Heart left ventricle (tissue), 16 donors: ENCODE measurements at regions not wholly inside any gene's neighbourhood (a gene's known extent, or its start where the extent isn't known, plus 50 kb on each side); places are given as distances from the start of the nearest gene placed in this dataset.

Experiments
- ATAC-seq, 4 donors: fragments of 200-7000 bp; cut with Tn5 transposase; one replicate each; pipeline ENCODE4 v1.9.1; 2020 to 2022; ENCODE audit warnings: moderate library complexity in 4 of 4, mild to moderate bottlenecking in 3 of 4, moderate number of reproducible peaks in 1 of 4
- DNase-seq, 5 donors: peaks; one replicate each; pipeline ENCODE4 v3.0.0-alpha.2; 2020
- H3K27ac ChIP-seq, 12 donors: fragments of 200-600 bp; sonication (generic) in 4 of 12; one replicate each; pipeline versions ENCODE4 v1.5.0 to v1.8.0; 2016 to 2022; ENCODE audit warnings: mild to moderate bottlenecking in 2 of 12
- H3K27me3 ChIP-seq, 9 donors: fragments of 200-600 bp; sonication (generic) in 2 of 9; one replicate each; pipeline versions ENCODE4 v1.5.1 to v1.8.0; 2016 to 2022; ENCODE audit warnings: mild to moderate bottlenecking in 3 of 9
- H3K36me3 ChIP-seq, 9 donors: fragments of 200-600 bp; sonication (generic) in 2 of 9; one replicate each; pipeline versions ENCODE4 v1.5.0 to v1.8.0; 2018 to 2022; ENCODE audit warnings: mild to moderate bottlenecking in 2 of 9
- H3K4me1 ChIP-seq, 12 donors: fragments of 200-600 bp; sonication (generic) in 4 of 12; one replicate each; pipeline versions ENCODE4 v1.5.0 to v1.8.0; 2016 to 2022; ENCODE audit warnings: mild to moderate bottlenecking in 3 of 12
- H3K4me3 ChIP-seq, 12 donors: fragments of 200-600 bp; sonication (generic) in 4 of 12; one replicate each; pipeline versions ENCODE4 v1.5.0 to v1.8.0; 2017 to 2022; ENCODE audit warnings: mild to moderate bottlenecking in 9 of 12, moderate library complexity in 4 of 12
- H3K9me3 ChIP-seq, 12 donors: fragments of 200-600 bp; sonication (generic) in 4 of 12; one replicate each; pipeline versions ENCODE4 v1.5.0 to v1.8.0; 2016 to 2022; ENCODE audit warnings: mild to moderate bottlenecking in 1 of 12
- POLR2A ChIP-seq, 2 donors: fragments of 450-650 bp; IDR thresholded peaks; one replicate each; pipeline ENCODE4 v1.6.1; 2017; ENCODE audit warnings: antibody characterized with exemption in 2 of 2, mild to moderate bottlenecking in 2 of 2, moderate library complexity in 2 of 2
- WGBS, 4 donors: extraction: QIAGEN DNeasy Blood & Tissue Kit in 2 of 4; methylation state at CpG; one replicate each; pipeline versions ENCODE4 v1.1.5 to v1.1.7; 2013 to 2018; 5-methylcytosine and 5-hydroxymethylcytosine counted together
- intact Hi-C, 10 donors: fragments of 100-400 bp; cut with DNase I; formaldehyde crosslinking; loops; one replicate each; pipeline versions ENCODE4 v1.11.1 to v1.14.2; 2022
- TF ChIP-seq, protein P1 (sequence below), 12 donors: fragments of 200-600 bp; sonication (generic) in 4 of 12; IDR thresholded peaks; one replicate each; pipeline versions ENCODE4 v1.5.0 to v1.8.0; 2018 to 2022; ENCODE audit warnings: antibody characterized with exemption in 12 of 12, mild to moderate bottlenecking in 5 of 12
- donor health status: ischemic (EF 13 %, LVEDD 7.1; RV severe dilation, severe dysfunction).
- donor health status: healthy with polysubstance abuse.
- donor health status: DM: no; HTN: yes; CAD: no.
- donor health status: DM: no; HTN: no; CAD: no.
- donor health status: ischemic (EF 25% LVEDD 6.9; RV normal size, moderate dysfunction).
- donor health status: ischemic (EF 25% LVEDD 5.7; RV mildly dilated, moderate dysfunction).
- donor health status: healthy.
- donor health status: DM: yes; HTN: yes; CAD: no.
- donor health status: ischemic (EF 35%, LVEDD 5.7; RV mildly dilated, moderate dysfunction).
- donor health status: nonischemic (EF 11% LVEDD 7.7; RV severe dilation, severe dysfunction).
- donor health status: DM: yes; HTN: yes; CAD: no.
- donor health status: PGD.
- donor health status: ischemic (EF 29% LVEDD 5.4; RV normal size, mild dysfunction).
- donor health status: nonischemic (EF 23%, LVEDD 6.1; RV moderate dilation, normal function).

GRCh38 chrX:131795442-131796229 lies 227.5 kb upstream of the STK26 start:
- Histone ChIP-seq H3K36me3 (no peaks in the 10 kb centered on the region), H3K9me3 (no peaks in the 10 kb centered on the region), H3K4me1 (peaks cover 0 to 10% (median 0%) of the 10 kb centered on the region in 12 donors), H3K27ac (no peak overlapping the region), H3K4me3 (no peak overlapping the region), H3K27me3 (peaks cover 0 to 30% (median 0%) of the 10 kb centered on the region in 9 donors)
- DNase-seq, result no peak
- ATAC-seq, result no peak
- intact Hi-C loops, result no loop called here
- WGBS, 4 donors, result 64 to 97% (median 80%) methylated on average over 18 to 44 of the region's 44 CpGs
- TF ChIP-seq POLR2A (IDR thresholded peaks at IDR 0.05), result no peak

- DNase-seq, result no peak
- no peak for TF ChIP-seq POLR2A (IDR thresholded peaks at IDR 0.05)
- TF ChIP-seq, protein P1, sequence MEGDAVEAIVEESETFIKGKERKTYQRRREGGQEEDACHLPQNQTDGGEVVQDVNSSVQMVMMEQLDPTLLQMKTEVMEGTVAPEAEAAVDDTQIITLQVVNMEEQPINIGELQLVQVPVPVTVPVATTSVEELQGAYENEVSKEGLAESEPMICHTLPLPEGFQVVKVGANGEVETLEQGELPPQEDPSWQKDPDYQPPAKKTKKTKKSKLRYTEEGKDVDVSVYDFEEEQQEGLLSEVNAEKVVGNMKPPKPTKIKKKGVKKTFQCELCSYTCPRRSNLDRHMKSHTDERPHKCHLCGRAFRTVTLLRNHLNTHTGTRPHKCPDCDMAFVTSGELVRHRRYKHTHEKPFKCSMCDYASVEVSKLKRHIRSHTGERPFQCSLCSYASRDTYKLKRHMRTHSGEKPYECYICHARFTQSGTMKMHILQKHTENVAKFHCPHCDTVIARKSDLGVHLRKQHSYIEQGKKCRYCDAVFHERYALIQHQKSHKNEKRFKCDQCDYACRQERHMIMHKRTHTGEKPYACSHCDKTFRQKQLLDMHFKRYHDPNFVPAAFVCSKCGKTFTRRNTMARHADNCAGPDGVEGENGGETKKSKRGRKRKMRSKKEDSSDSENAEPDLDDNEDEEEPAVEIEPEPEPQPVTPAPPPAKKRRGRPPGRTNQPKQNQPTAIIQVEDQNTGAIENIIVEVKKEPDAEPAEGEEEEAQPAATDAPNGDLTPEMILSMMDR (IDR thresholded peaks at IDR 0.05), result no peak
- no peak overlapping the region for H3K4me3 ChIP-seq
- no peaks in the 10 kb centered on the region for H3K36me3 ChIP-seq
- intact Hi-C loops, result no loop called here
- no peak for ATAC-seq
- no peaks in the 10 kb centered on the region for H3K9me3 ChIP-seq
- H3K4me1 ChIP-seq, result peaks cover 0 to 10% (median 0%) of the 10 kb centered on the region in 12 donors
- no peak overlapping the region for H3K27ac ChIP-seq
- 38 to 57% (median 44%) methylated on average over 1 of the region's 1 CpG for WGBS, 4 donors
- H3K27me3 ChIP-seq, result peaks cover 0 to 20% (median 0%) of the 10 kb centered on the region in 9 donors
Measured at GRCh38 chrX:131801066-131801465, 222.0 kb upstream of the STK26 start.

DNA sequence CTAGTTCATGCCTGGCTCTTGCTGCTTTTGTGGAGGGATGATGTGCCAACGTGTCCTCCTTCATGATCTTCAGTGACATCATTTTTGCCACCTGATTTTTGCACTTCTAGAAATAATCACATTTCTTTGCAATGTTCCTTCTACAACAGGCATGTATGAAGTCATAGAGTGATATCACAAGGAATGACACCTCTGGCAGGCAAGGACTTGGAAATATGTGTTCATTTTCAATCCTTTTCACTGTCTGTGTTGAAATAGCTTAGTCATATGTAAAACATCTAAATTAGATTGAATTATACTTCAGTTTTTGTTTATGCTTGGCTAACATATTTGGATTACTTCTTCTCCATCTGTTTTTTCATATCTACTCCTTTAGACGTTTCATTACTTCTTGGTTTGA lies 221.2 kb upstream of the STK26 start:
- Histone ChIP-seq H3K4me3 (no peak overlapping the region), H3K27ac (no peak overlapping the region), H3K27me3 (peaks cover 0 to 18% (median 0%) of the 10 kb centered on the region in 9 donors), H3K9me3 (no peaks in the 10 kb centered on the region), H3K36me3 (no peaks in the 10 kb centered on the region), H3K4me1 (peaks cover 0 to 10% (median 0%) of the 10 kb centered on the region in 12 donors)
- 66 to 74% (median 72%) methylated on average over 2 of the region's 2 CpGs for WGBS, 4 donors
- no peak for DNase-seq
- TF ChIP-seq POLR2A (IDR thresholded peaks at IDR 0.05), result no peak
- TF ChIP-seq, protein P1 (IDR thresholded peaks at IDR 0.05), result no peak
- intact Hi-C loops, result loop anchor here in 1 of 10 donors (2.0 kb wide), 1 partner anchor 39 kb away; no protein-coding TSS in a partner anchor
- no peak for ATAC-seq

GRCh38 chrX:131802836-131803626 lies 220.1 kb upstream of the STK26 start:
- Histone ChIP-seq H3K27me3 (peaks cover 0 to 9% (median 0%) of the 10 kb centered on the region in 9 donors), H3K9me3 (no peaks in the 10 kb centered on the region), H3K4me3 (peak overlapping the region in 5 of 12 donors; percentile 24 to 55 (median 48)), H3K27ac (peak overlapping the region in 7 of 12 donors; percentile 23 to 65 (median 34)), H3K4me1 (peaks cover 0 to 10% (median 0%) of the 10 kb centered on the region in 12 donors), H3K36me3 (no peaks in the 10 kb centered on the region)
- intact Hi-C loops, result loop anchor here in 1 of 10 donors (2.0 kb wide), 1 partner anchor 40 kb away; no protein-coding TSS in a partner anchor
- no peak for TF ChIP-seq POLR2A (IDR thresholded peaks at IDR 0.05)
- TF ChIP-seq, protein P1 (IDR thresholded peaks at IDR 0.05), result peak; percentile 10 to 78 (median 34)
- 36 to 83% (median 62%) methylated on average over 19 of the region's 19 CpGs for WGBS, 4 donors
- DNase-seq, result peak in 4 of 5 donors; percentile 17 to 78 (median 44)
- peak; percentile 32 to 91 (median 70) for ATAC-seq
